NCI-H1930 (cell line): ENCODE measurements at regions not wholly inside any gene's neighbourhood (a gene's known extent, or its start where the extent isn't known, plus 50 kb on each side); places are given as distances from the start of the nearest gene placed in this dataset.

Experiments used
- DNase-seq, 2 experiments: peaks; one replicate each; lab custom pipeline; 2025; lab: John Stamatoyannopoulos, UW

GRCh38 chr20:7411075-7411474 lies 529.2 kb downstream of the HAO1 start:
- DNase-seq = no peak

GRCh38 chr20:7415427-7415826 lies 524.8 kb downstream of the HAO1 start:
- DNase-seq = no peak

GRCh38 chr20:7416382-7416781 lies 523.9 kb downstream of the HAO1 start:
- DNase-seq = no peak

GRCh38 chr20:7420345-7420744 lies 519.9 kb downstream of the HAO1 start:
- no peak for DNase-seq

- peak; percentile 21 to 56 for DNase-seq
These were observed 513.3 kb downstream of the HAO1 start for GRCh38 chr20:7426890-7427496.

GRCh38 chr20:7428946-7429345 lies 511.3 kb downstream of the HAO1 start:
- DNase-seq = no peak

- no peak for DNase-seq
These were observed 507.6 kb downstream of the HAO1 start for GRCh38 chr20:7432612-7433011.

- DNase-seq = no peak
These were observed 502.9 kb downstream of the HAO1 start for GRCh38 chr20:7437311-7437710.

GRCh38 chr20:7449269-7449668 lies 491.0 kb downstream of the HAO1 start:
- DNase-seq = no peak

- DNase-seq = no peak
These were observed 487.4 kb downstream of the HAO1 start for GRCh38 chr20:7452890-7453289.

GRCh38 chr20:7454047-7454446 lies 486.2 kb downstream of the HAO1 start:
- no peak for DNase-seq

- DNase-seq = no peak
These were observed 481.8 kb downstream of the HAO1 start for GRCh38 chr20:7458459-7458858.

GRCh38 chr20:7459083-7459482 lies 481.2 kb downstream of the HAO1 start:
- no peak for DNase-seq

GRCh38 chr20:7463290-7463689 lies 477.0 kb downstream of the HAO1 start:
- DNase-seq = no peak

GRCh38 chr20:7470912-7471311 lies 469.3 kb downstream of the HAO1 start:
- no peak for DNase-seq

GRCh38 chr20:7490288-7490687 lies 450.0 kb downstream of the HAO1 start:
- no peak for DNase-seq

GRCh38 chr20:7492257-7492656 lies 448.0 kb downstream of the HAO1 start:
- no peak for DNase-seq

- no peak for DNase-seq
These were observed 446.9 kb downstream of the HAO1 start for GRCh38 chr20:7493311-7493710.

- DNase-seq = no peak
These were observed 443.8 kb downstream of the HAO1 start for GRCh38 chr20:7496394-7496991.

- no peak for DNase-seq
These were observed 442.3 kb downstream of the HAO1 start for GRCh38 chr20:7497985-7498384.

GRCh38 chr20:7499201-7499600 lies 441.1 kb downstream of the HAO1 start:
- DNase-seq = no peak

- no peak for DNase-seq
These were observed 440.0 kb downstream of the HAO1 start for GRCh38 chr20:7500231-7500663.

GRCh38 chr20:7503501-7503900 lies 436.8 kb downstream of the HAO1 start:
- no peak for DNase-seq

- DNase-seq = no peak
These were observed 435.0 kb downstream of the HAO1 start for GRCh38 chr20:7505152-7505834.
